K562 (cell line): ENCODE measurements at regions not wholly inside any gene's neighbourhood (a gene's known extent, or its start where the extent isn't known, plus 50 kb on each side); places are given as distances from the start of the nearest gene placed in this dataset.

Experiments
- ATAC-seq: fragments of 200-7000 bp; cut with Tn5 transposase; 3 replicates; pipeline ENCODE4 v1.9.1; 2020; ENCODE audit warnings: moderate library complexity
- BruUV-seq: library from RNA; stranded (reverse); fragments of 400-500 nt; replicated peaks from 2 replicates; lab custom pipeline; 2021; lab: Mats Ljungman, UMichigan
- CTCF ChIA-PET: fragments of 300-600 bp; formaldehyde crosslinking; extraction: SDS; loops from one replicate; lab custom pipeline; 2021; ENCODE audit warnings: low intra/inter-chr PET ratio; lab: Yijun Ruan, JAX
- POLR2A ChIA-PET: fragments of 300-600, 350-650 bp; sonication (Branson Sonifier 250); formaldehyde crosslinking; extraction: SDS; loops from one replicate; lab custom pipeline; 2021; ENCODE audit warnings: antibody characterized with exemption, inconsistent platforms; lab: Yijun Ruan, JAX
- DNase-seq, 4 experiments: peaks; one replicate each; pipeline versions ENCODE4 v3.0.0 to v3.0.0-alpha.2; 2011 to 2018; ENCODE audit warnings: low spot score in 3 of 4, mixed read lengths in 3 of 4; ENCODE audit errors: extremely low read depth in 1 of 4
- FAIRE-seq: peaks from 2 replicates; lab custom pipeline; 2011; peaks lifted over from hg19 to GRCh38; lab: Jason Lieb, UNC
- H2AFZ ChIP-seq: 2 replicates; pipeline ENCODE4 v1.6.0; 2011; ENCODE audit warnings: low read depth, low read length, control low read depth, inconsistent platforms
- H3K27ac ChIP-seq: fragments of 200-600 bp; 3 replicates; pipeline ENCODE4 v1.8.0; 2011; ENCODE audit warnings: low read depth, mild to moderate bottlenecking, control low read depth, inconsistent platforms, low read length, moderate library complexity, mixed read lengths; ENCODE audit errors: extremely low read depth
- H3K27me3 ChIP-seq, 2 experiments: fragments of 300-600 bp in 1 of 2; 2 replicates in 1 of 2; 3 replicates in 1 of 2; pipeline versions ENCODE4 v1.6.0 to v1.8.0; 2011; ENCODE audit warnings: inconsistent platforms in 2 of 2, low read length in 2 of 2, mild to moderate bottlenecking in 1 of 2, mixed read lengths in 1 of 2, moderate library complexity in 1 of 2; ENCODE audit not compliant: control insufficient read depth in 2 of 2, insufficient read depth in 2 of 2
- H3K36me3 ChIP-seq: fragments of 300-600 bp; 3 replicates; pipeline ENCODE4 v1.8.0; 2011; ENCODE audit warnings: mild to moderate bottlenecking, low read length, inconsistent platforms; ENCODE audit not compliant: control insufficient read depth, insufficient read depth
- H3K4me1 ChIP-seq, 2 experiments: fragments of 200-600 bp in 1 of 2; replicated peaks in 1 of 2; 2 replicates in 1 of 2; 3 replicates in 1 of 2; pipeline versions ENCODE4 v1.5.1 to v1.8.0; 2011; ENCODE audit warnings: inconsistent platforms in 2 of 2, low read length in 2 of 2, mild to moderate bottlenecking in 1 of 2, mixed read lengths in 1 of 2, moderate library complexity in 1 of 2; ENCODE audit not compliant: control insufficient read depth in 2 of 2, insufficient read depth in 2 of 2
- H3K4me2 ChIP-seq: 2 replicates; pipeline ENCODE4 v1.6.1; 2011; ENCODE audit warnings: low read length, control low read depth, inconsistent platforms, mixed read lengths; ENCODE audit not compliant: insufficient read depth
- H3K4me3 ChIP-seq: fragments of 200-600 bp; sonication (generic), shearing (Covaris generic); 2 replicates; pipeline ENCODE4 v1.5.1; 2016; ENCODE audit warnings: control low read depth, inconsistent platforms
- H3K79me2 ChIP-seq: fragments of 200-600 bp; 3 replicates; pipeline ENCODE4 v1.8.0; 2011; ENCODE audit warnings: low read length, inconsistent platforms; ENCODE audit not compliant: control insufficient read depth, insufficient read depth
- H3K9ac ChIP-seq, 2 experiments: 2 replicates each; pipeline versions ENCODE4 v1.6.0 to v1.6.1; 2011; ENCODE audit warnings: low read depth in 2 of 2, low read length in 2 of 2, control low read depth in 1 of 2, inconsistent platforms in 1 of 2, mild to moderate bottlenecking in 1 of 2, mixed read lengths in 1 of 2; ENCODE audit not compliant: insufficient read depth in 1 of 2
- H3K9me1 ChIP-seq: one replicate; pipeline ENCODE4 v1.6.0; 2011; ENCODE audit warnings: inconsistent platforms, mild to moderate bottlenecking, low read length, moderate library complexity; ENCODE audit not compliant: control insufficient read depth, insufficient read depth
- H3K9me3 ChIP-seq: replicated peaks from 2 replicates; pipeline ENCODE4 v1.5.1; 2011; ENCODE audit warnings: low read depth, low read length, inconsistent platforms; ENCODE audit not compliant: control insufficient read depth, insufficient read depth
- H4K20me1 ChIP-seq: replicated peaks from 2 replicates; pipeline ENCODE4 v1.6.1; 2011; ENCODE audit warnings: low read length, inconsistent platforms, mixed read lengths; ENCODE audit not compliant: control insufficient read depth, insufficient read depth
- ELF1 ChIP-seq: fragments of 200-800 bp; sonication (Bioruptor generic); IDR thresholded peaks from 2 replicates; pipeline ENCODE4 v1.6.1; 2016; ENCODE audit warnings: missing genetic modification characterization, missing compliant biosample characterization
- HOXB6 ChIP-seq: fragments of 250-450 bp; sonication (Bioruptor Pico); IDR thresholded peaks from 2 replicates; pipeline ENCODE4 v1.5.1; 2022; ENCODE audit warnings: mild to moderate bottlenecking, borderline replicate concordance
- PHB ChIP-seq: fragments of 250-450 bp; sonication (Bioruptor Pico); IDR thresholded peaks from 2 replicates; pipeline ENCODE4 v1.5.0; 2021
- PHF21A ChIP-seq: fragments of 450-650 bp; IDR thresholded peaks from 2 replicates; pipeline ENCODE4 v1.6.1; 2017; ENCODE audit warnings: low read depth, borderline replicate concordance
- WGBS: fragments of 100-300 bp; shearing (Covaris generic); methylation state at CpG from one replicate; pipeline ENCODE4 v1.1.6; 2016; ENCODE audit warnings: low coverage, mixed read lengths; ENCODE audit not compliant: insufficient coverage; ENCODE audit errors: missing lambda C conversion rate; 5-methylcytosine and 5-hydroxymethylcytosine counted together
- in situ Hi-C: fragments of 300-500 bp; cut with MboI; formaldehyde crosslinking; loops from 4 replicates; pipeline ENCODE4 v1.15.0; 2018; ENCODE audit warnings: inconsistent platforms, mixed read lengths
- intact Hi-C: fragments of 100-400 bp; cut with micrococcal nuclease; formaldehyde crosslinking; loops from 2 replicates; pipeline ENCODE4 v1.14.2; 2022
- TF ChIP-seq, protein P1 (sequence below): fragments of 450-650 bp; formaldehyde crosslinking; IDR thresholded peaks from 2 replicates; pipeline ENCODE4 v1.4.0; 2020; ENCODE audit warnings: mild to moderate bottlenecking, mixed read lengths

- 2% methylated on average over 5 of the region's 5 CpGs for WGBS
- no peak overlapping the region for H2AFZ ChIP-seq
- CTCF ChIA-PET, result no interaction called here
- no peak overlapping the region for H3K4me3 ChIP-seq
- no peaks in the 10 kb centered on the region for H3K9me1 ChIP-seq
- intact Hi-C loops (no loop called here), in situ Hi-C loops (no loop called here)
- H3K9me3 ChIP-seq, result no peaks in the 10 kb centered on the region
- FAIRE-seq, result no peak
- no peak for ATAC-seq
- no peak for TF ChIP-seq ELF1
- TF ChIP-seq PHF21A, result no peak
- TF ChIP-seq, protein P1, sequence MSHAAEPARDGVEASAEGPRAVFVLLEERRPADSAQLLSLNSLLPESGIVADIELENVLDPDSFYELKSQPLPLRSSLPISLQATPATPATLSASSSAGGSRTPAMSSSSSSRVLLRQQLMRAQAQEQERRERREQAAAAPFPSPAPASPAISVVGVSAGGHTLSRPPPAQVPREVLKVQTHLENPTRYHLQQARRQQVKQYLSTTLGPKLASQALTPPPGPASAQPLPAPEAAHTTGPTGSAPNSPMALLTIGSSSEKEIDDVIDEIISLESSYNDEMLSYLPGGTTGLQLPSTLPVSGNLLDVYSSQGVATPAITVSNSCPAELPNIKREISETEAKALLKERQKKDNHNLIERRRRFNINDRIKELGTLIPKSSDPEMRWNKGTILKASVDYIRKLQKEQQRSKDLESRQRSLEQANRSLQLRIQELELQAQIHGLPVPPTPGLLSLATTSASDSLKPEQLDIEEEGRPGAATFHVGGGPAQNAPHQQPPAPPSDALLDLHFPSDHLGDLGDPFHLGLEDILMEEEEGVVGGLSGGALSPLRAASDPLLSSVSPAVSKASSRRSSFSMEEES (CRISPR knock-in tag), result peak; percentile 51; the same call in 1 of the 2 replicates
- no peak for TF ChIP-seq PHB
- no peak for TF ChIP-seq HOXB6 (CRISPR knock-in tag)
- H3K27me3 ChIP-seq, result no peaks in the 10 kb centered on the region
- no peaks in the 10 kb centered on the region for H4K20me1 ChIP-seq
- H3K4me2 ChIP-seq, result no peak overlapping the region
- no peak for DNase-seq
- H3K27ac ChIP-seq, result no peak overlapping the region
- no peaks in the 10 kb centered on the region for H3K79me2 ChIP-seq
- H3K4me1 ChIP-seq, result no peaks in the 10 kb centered on the region
- H3K36me3 ChIP-seq, result no peaks in the 10 kb centered on the region
- no peak overlapping the region for H3K9ac ChIP-seq
- POLR2A ChIA-PET, result no interaction called here
- BruUV-seq, result no TSS peak
These were observed 641.7 kb upstream of the TMEM132C start for GRCh38 chr12:127625176-127625771.
